ENCODE measurements at regions not wholly inside any gene's neighbourhood (a gene's known extent, or its start where the extent isn't known, plus 50 kb on each side); places are given as distances from the start of the nearest gene placed in this dataset.
"Not testable (repeated sequence)": the region's sequence is repeated elsewhere in the genome, so short reads cannot be mapped to it uniquely, and the experiment has no call there.

DNA sequence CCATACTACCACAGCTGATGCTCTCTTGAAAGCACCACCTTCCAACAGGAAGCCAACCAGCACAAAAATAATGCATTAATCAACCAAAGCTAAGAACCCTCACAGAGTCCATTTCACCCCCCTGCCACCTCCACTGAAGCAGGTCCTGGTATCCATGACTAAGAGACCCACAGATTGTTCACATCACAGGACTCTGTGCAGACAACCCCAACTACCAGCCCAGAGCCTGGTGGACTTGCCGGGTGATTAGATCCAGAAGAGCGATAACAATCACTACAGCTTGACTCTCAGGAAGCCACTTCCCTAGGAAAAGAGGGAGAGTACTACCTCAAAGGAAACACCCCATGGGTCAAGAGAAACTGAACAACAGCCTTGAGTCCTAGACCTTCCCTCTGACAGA is 528.1 kb downstream of the KIF20B start:
- peaks cover 2% of the 10 kb centered on the region for H3K9me3 Mint-ChIP-seq (ENCODE audit: unreplicated experiment)
- no peak overlapping the region for H3K9ac ChIP-seq (ENCODE audit: low read length)
- no peaks in the 10 kb centered on the region for H3K9me3 ChIP-seq (ENCODE audit: insufficient read depth, low read depth, low read length)
- DNase-seq (ENCODE audit: low read depth) (no peak), FAIRE-seq (no peak)
- H3K27me3 Mint-ChIP-seq (ENCODE audit: low read depth, unreplicated experiment) = no peaks in the 10 kb centered on the region
- no peak overlapping the region for H2AFZ ChIP-seq (ENCODE audit: low read depth, low read length)
- H3K4me3 ChIP-seq (ENCODE audit: insufficient read depth, low read depth, low read length) = no peak overlapping the region
- H3K27ac ChIP-seq (ENCODE audit: low read depth, low read length) = no peak overlapping the region
- no peak overlapping the region for H3K4me2 ChIP-seq (ENCODE audit: low read length)
- H4K20me1 ChIP-seq (ENCODE audit: insufficient read depth, low read length) = no peaks in the 10 kb centered on the region
- peaks cover 10% of the 10 kb centered on the region for H3K4me1 Mint-ChIP-seq (ENCODE audit: low read depth, unreplicated experiment)
- no peaks in the 10 kb centered on the region for H3K36me3 ChIP-seq (ENCODE audit: insufficient read depth, low read length)
- no peak for TF ChIP-seq EZH2 (IDR thresholded peaks at IDR 0.05; ENCODE audit: insufficient read depth, low read length)
- TF ChIP-seq, protein P1, sequence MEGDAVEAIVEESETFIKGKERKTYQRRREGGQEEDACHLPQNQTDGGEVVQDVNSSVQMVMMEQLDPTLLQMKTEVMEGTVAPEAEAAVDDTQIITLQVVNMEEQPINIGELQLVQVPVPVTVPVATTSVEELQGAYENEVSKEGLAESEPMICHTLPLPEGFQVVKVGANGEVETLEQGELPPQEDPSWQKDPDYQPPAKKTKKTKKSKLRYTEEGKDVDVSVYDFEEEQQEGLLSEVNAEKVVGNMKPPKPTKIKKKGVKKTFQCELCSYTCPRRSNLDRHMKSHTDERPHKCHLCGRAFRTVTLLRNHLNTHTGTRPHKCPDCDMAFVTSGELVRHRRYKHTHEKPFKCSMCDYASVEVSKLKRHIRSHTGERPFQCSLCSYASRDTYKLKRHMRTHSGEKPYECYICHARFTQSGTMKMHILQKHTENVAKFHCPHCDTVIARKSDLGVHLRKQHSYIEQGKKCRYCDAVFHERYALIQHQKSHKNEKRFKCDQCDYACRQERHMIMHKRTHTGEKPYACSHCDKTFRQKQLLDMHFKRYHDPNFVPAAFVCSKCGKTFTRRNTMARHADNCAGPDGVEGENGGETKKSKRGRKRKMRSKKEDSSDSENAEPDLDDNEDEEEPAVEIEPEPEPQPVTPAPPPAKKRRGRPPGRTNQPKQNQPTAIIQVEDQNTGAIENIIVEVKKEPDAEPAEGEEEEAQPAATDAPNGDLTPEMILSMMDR (IDR thresholded peaks at IDR 0.05; ENCODE audit: insufficient read depth, low read depth, low read length) = no peak
- no peak overlapping the region for H3K27ac Mint-ChIP-seq (ENCODE audit: unreplicated experiment)
- no peaks in the 10 kb centered on the region for H3K27me3 ChIP-seq (ENCODE audit: insufficient read depth, low read length)
- no peak overlapping the region for H3K4me3 Mint-ChIP-seq (ENCODE audit: unreplicated experiment)
- H3K79me2 ChIP-seq (ENCODE audit: insufficient read depth, low read length) = no peaks in the 10 kb centered on the region
- H3K36me3 Mint-ChIP-seq (ENCODE audit: low read depth, unreplicated experiment) = no peaks in the 10 kb centered on the region
- H3K4me1 ChIP-seq (ENCODE audit: insufficient read depth, low read length) = peaks cover 10% of the 10 kb centered on the region

GRCh38 chr10:90233805-90234204 is 532.4 kb downstream of the KIF20B start:
- FAIRE-seq; H3K27me3 ChIP-seq (ENCODE audit: insufficient read depth, low read length); H3K4me1 Mint-ChIP-seq (ENCODE audit: low read depth, unreplicated experiment); H3K9ac ChIP-seq (ENCODE audit: low read length); H3K4me3 Mint-ChIP-seq (ENCODE audit: unreplicated experiment); H3K36me3 ChIP-seq (ENCODE audit: insufficient read depth, low read length); H3K9me3 ChIP-seq (ENCODE audit: insufficient read depth, low read depth, low read length); H3K27ac ChIP-seq (ENCODE audit: low read depth, low read length); H3K9me3 Mint-ChIP-seq (ENCODE audit: unreplicated experiment); H3K36me3 Mint-ChIP-seq (ENCODE audit: low read depth, unreplicated experiment); H3K27ac Mint-ChIP-seq (ENCODE audit: unreplicated experiment); H3K27me3 Mint-ChIP-seq (ENCODE audit: low read depth, unreplicated experiment); H4K20me1 ChIP-seq (ENCODE audit: insufficient read depth, low read length); H2AFZ ChIP-seq (ENCODE audit: low read depth, low read length); H3K79me2 ChIP-seq (ENCODE audit: insufficient read depth, low read length); H3K4me1 ChIP-seq (ENCODE audit: insufficient read depth, low read length); H3K4me3 ChIP-seq (ENCODE audit: insufficient read depth, low read depth, low read length): not testable (repeated sequence)
- H3K4me2 ChIP-seq (ENCODE audit: low read length) = peak overlapping the region; percentile 2
- DNase-seq (ENCODE audit: low read depth) = peak; percentile 68

GRCh38 chr10:90245623-90246022 is 544.2 kb downstream of the KIF20B start:
- Mint-ChIP-seq H3K9me3 (ENCODE audit: unreplicated experiment) (no peaks in the 10 kb centered on the region), H3K27me3 (ENCODE audit: low read depth, unreplicated experiment) (no peaks in the 10 kb centered on the region), H3K36me3 (ENCODE audit: low read depth, unreplicated experiment) (no peaks in the 10 kb centered on the region), H3K4me1 (ENCODE audit: low read depth, unreplicated experiment) (no peaks in the 10 kb centered on the region), H3K27ac (ENCODE audit: unreplicated experiment) (no peak overlapping the region), H3K4me3 (ENCODE audit: unreplicated experiment) (no peak overlapping the region)
- Histone ChIP-seq H3K79me2 (ENCODE audit: insufficient read depth, low read length) (no peaks in the 10 kb centered on the region), H3K4me3 (ENCODE audit: insufficient read depth, low read depth, low read length) (no peak overlapping the region), H2AFZ (ENCODE audit: low read depth, low read length) (no peak overlapping the region), H3K4me2 (ENCODE audit: low read length) (no peak overlapping the region), H4K20me1 (ENCODE audit: insufficient read depth, low read length) (no peaks in the 10 kb centered on the region), H3K9ac (ENCODE audit: low read length) (no peak overlapping the region), H3K27ac (ENCODE audit: low read depth, low read length) (no peak overlapping the region), H3K4me1 (ENCODE audit: insufficient read depth, low read length) (no peaks in the 10 kb centered on the region), H3K27me3 (ENCODE audit: insufficient read depth, low read length) (no peaks in the 10 kb centered on the region), H3K9me3 (ENCODE audit: insufficient read depth, low read depth, low read length) (no peaks in the 10 kb centered on the region), H3K36me3 (ENCODE audit: insufficient read depth, low read length) (no peaks in the 10 kb centered on the region)
- TF ChIP-seq, protein P1 (IDR thresholded peaks at IDR 0.05; ENCODE audit: insufficient read depth, low read depth, low read length) = no peak
- no peak for TF ChIP-seq EZH2 (IDR thresholded peaks at IDR 0.05; ENCODE audit: insufficient read depth, low read length)
- FAIRE-seq = no peak
- peak; percentile 41 for DNase-seq (ENCODE audit: low read depth)

GRCh38 chr10:90250784-90251183 is 549.4 kb downstream of the KIF20B start:
- not testable (repeated sequence) for H3K36me3 ChIP-seq (ENCODE audit: insufficient read depth, low read length)

More at GRCh38 chr10:90250784-90251183, 549.4 kb downstream of the KIF20B start:
- not testable (repeated sequence) for H3K36me3 Mint-ChIP-seq (ENCODE audit: low read depth, unreplicated experiment); H3K27ac ChIP-seq (ENCODE audit: low read depth, low read length); H3K4me2 ChIP-seq (ENCODE audit: low read length); FAIRE-seq; H3K27me3 ChIP-seq (ENCODE audit: insufficient read depth, low read length); H3K9ac ChIP-seq (ENCODE audit: low read length); H3K4me1 ChIP-seq (ENCODE audit: insufficient read depth, low read length); H3K9me3 Mint-ChIP-seq (ENCODE audit: unreplicated experiment); H3K79me2 ChIP-seq (ENCODE audit: insufficient read depth, low read length); H3K4me3 ChIP-seq (ENCODE audit: insufficient read depth, low read depth, low read length); H3K4me3 Mint-ChIP-seq (ENCODE audit: unreplicated experiment); H3K9me3 ChIP-seq (ENCODE audit: insufficient read depth, low read depth, low read length); H2AFZ ChIP-seq (ENCODE audit: low read depth, low read length); H3K27me3 Mint-ChIP-seq (ENCODE audit: low read depth, unreplicated experiment); H3K4me1 Mint-ChIP-seq (ENCODE audit: low read depth, unreplicated experiment); DNase-seq (ENCODE audit: low read depth); H4K20me1 ChIP-seq (ENCODE audit: insufficient read depth, low read length); H3K27ac Mint-ChIP-seq (ENCODE audit: unreplicated experiment)
